ENCODE measurements at regions not wholly inside any gene's neighbourhood (a gene's known extent, or its start where the extent isn't known, plus 50 kb on each side); places are given as distances from the start of the nearest gene placed in this dataset.
A peak's percentile ranks its signal among the peaks of the same experiment; 100 is the strongest.

DNA sequence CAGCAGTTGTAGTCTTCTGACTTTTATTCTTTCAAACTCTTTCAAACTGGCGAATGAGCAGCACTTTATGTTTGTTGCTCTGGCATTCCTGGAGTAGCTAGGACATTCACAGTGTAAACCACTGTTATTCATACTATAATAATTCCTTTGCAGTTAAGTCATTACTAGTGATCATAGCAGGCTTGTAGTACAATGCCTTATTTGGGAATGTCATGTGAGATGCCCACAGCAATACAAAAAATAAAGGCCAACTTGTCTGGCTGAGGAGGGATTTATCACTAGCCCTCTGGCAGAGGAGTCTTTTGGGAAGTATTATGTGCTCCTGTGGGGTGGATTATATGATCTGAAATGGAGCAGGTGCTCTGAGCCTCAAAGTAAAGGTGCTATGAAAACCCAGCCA is 197.2 kb downstream of the VGLL3 start:
- Histone ChIP-seq H2AK5ac (ENCODE audit: low read length) (no peak overlapping the region), H2BK5ac (ENCODE audit: low read length) (no peak overlapping the region), H3K4me1 (ENCODE audit: control insufficient read depth, low read depth, low read length) (no peaks in the 10 kb centered on the region), H3K18ac (ENCODE audit: low read length) (no peak overlapping the region), H3K79me2 (ENCODE audit: control insufficient read depth, insufficient read depth, low read length) (no peaks in the 10 kb centered on the region), H3K9ac (ENCODE audit: low read length) (no peak overlapping the region), H3K4me3 (ENCODE audit: low read length) (no peak overlapping the region), H3K56ac (ENCODE audit: low read length) (no peak overlapping the region), H3K4ac (ENCODE audit: low read depth, low read length) (no peak overlapping the region), H3K36me3 (ENCODE audit: control insufficient read depth, insufficient read depth, low read length) (no peaks in the 10 kb centered on the region), H3K27me3 (ENCODE audit: insufficient read depth, low read length, poor library complexity) (no peaks in the 10 kb centered on the region), H4K5ac (ENCODE audit: low read length) (no peak overlapping the region), H3K23ac (ENCODE audit: low read length) (no peak overlapping the region), H4K8ac (ENCODE audit: low read depth, low read length) (no peak overlapping the region), H3K27ac (ENCODE audit: low read depth, low read length) (no peak overlapping the region), H3K4me2 (ENCODE audit: low read length) (no peak overlapping the region), H2BK120ac (ENCODE audit: low read depth, low read length) (no peak overlapping the region), H3K79me1 (ENCODE audit: low read length) (no peaks in the 10 kb centered on the region), H2BK15ac (replicated peaks; ENCODE audit: low read depth) (no peak overlapping the region)
- DNase-seq = peak; percentile 71
- WGBS (ENCODE audit: extremely low coverage, insufficient coverage, low lambda C conversion rate) = no CpG with 5 or more reads among the region's 1 CpG

DNA sequence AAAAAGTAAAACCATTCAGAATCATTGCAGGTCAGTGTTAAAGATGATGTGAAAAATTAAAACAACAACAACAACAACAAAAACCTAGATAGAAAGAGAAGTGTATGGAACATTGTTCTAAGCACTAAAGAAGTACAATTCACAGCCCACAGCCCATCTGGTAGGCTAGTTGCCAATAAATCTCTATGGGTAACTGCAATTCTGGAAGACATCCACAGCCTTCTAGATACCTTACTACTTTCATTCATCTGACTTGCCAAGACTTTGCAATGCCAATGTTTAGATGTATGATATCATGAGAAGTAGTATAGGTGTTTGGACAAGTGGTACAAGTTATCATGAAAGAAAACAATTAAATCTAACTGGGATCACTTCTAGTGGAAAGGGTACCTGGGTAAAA is 198.6 kb downstream of the VGLL3 start:
- Histone ChIP-seq H3K56ac (ENCODE audit: low read length) (no peak overlapping the region), H3K27me3 (ENCODE audit: insufficient read depth, low read length, poor library complexity) (no peaks in the 10 kb centered on the region), H3K4ac (ENCODE audit: low read depth, low read length) (no peak overlapping the region), H3K79me1 (ENCODE audit: low read length) (no peaks in the 10 kb centered on the region), H2BK120ac (ENCODE audit: low read depth, low read length) (no peak overlapping the region), H4K5ac (ENCODE audit: low read length) (no peak overlapping the region), H4K8ac (ENCODE audit: low read depth, low read length) (no peak overlapping the region), H3K18ac (ENCODE audit: low read length) (no peak overlapping the region), H2AK5ac (ENCODE audit: low read length) (no peak overlapping the region), H3K27ac (ENCODE audit: low read depth, low read length) (no peak overlapping the region), H3K36me3 (ENCODE audit: control insufficient read depth, insufficient read depth, low read length) (no peaks in the 10 kb centered on the region), H2BK15ac (replicated peaks; ENCODE audit: low read depth) (no peak overlapping the region), H2BK5ac (ENCODE audit: low read length) (no peak overlapping the region), H3K4me1 (ENCODE audit: control insufficient read depth, low read depth, low read length) (no peaks in the 10 kb centered on the region), H3K4me3 (ENCODE audit: low read length) (no peak overlapping the region), H3K23ac (ENCODE audit: low read length) (no peak overlapping the region), H3K79me2 (ENCODE audit: control insufficient read depth, insufficient read depth, low read length) (no peaks in the 10 kb centered on the region), H3K4me2 (ENCODE audit: low read length) (no peak overlapping the region), H3K9ac (ENCODE audit: low read length) (no peak overlapping the region)
- DNase-seq = no peak

DNA sequence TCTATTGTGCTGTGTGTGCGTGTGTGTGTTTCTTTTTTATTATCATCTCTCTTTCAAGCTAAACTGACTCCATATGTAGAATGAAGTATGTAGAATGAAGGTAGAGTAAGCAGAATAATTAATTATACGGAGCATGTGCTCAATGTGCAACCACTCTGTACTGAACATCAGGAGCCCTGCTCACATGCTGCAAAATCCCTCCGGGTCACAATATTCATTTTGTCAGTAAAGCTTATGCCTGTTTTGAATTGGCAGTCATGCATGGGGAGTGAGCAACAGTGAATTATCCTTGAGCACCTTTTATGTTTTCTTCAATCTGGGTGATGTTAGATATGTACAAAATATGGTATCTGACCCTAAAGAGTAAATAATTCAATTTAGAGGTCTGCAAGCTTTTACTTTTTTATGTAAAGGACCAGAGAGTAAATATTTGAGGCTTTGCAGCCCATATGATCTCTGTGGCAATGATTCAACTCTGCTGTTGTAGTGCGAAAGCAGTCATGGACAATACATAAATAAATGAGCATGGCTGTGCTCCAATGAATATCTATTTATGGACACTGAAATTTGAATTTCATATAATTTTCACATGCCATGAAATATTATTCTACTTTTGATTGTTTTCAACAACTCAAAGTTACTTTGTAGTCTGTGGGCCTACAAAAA is 199.9 kb downstream of the VGLL3 start:
- Histone ChIP-seq H2AK5ac (ENCODE audit: low read length) (no peak overlapping the region), H3K79me1 (ENCODE audit: low read length) (no peaks in the 10 kb centered on the region), H3K56ac (ENCODE audit: low read length) (no peak overlapping the region), H2BK5ac (ENCODE audit: low read length) (no peak overlapping the region), H3K36me3 (ENCODE audit: control insufficient read depth, insufficient read depth, low read length) (no peaks in the 10 kb centered on the region), H3K79me2 (ENCODE audit: control insufficient read depth, insufficient read depth, low read length) (no peaks in the 10 kb centered on the region), H3K4me3 (ENCODE audit: low read length) (no peak overlapping the region), H3K27me3 (ENCODE audit: insufficient read depth, low read length, poor library complexity) (no peaks in the 10 kb centered on the region), H2BK120ac (ENCODE audit: low read depth, low read length) (no peak overlapping the region), H3K9ac (ENCODE audit: low read length) (no peak overlapping the region), H4K8ac (ENCODE audit: low read depth, low read length) (no peak overlapping the region), H3K4ac (ENCODE audit: low read depth, low read length) (no peak overlapping the region), H3K18ac (ENCODE audit: low read length) (no peak overlapping the region), H3K23ac (ENCODE audit: low read length) (no peak overlapping the region), H3K27ac (ENCODE audit: low read depth, low read length) (no peak overlapping the region), H3K4me1 (ENCODE audit: control insufficient read depth, low read depth, low read length) (no peaks in the 10 kb centered on the region), H2BK15ac (replicated peaks; ENCODE audit: low read depth) (no peak overlapping the region), H4K5ac (ENCODE audit: low read length) (no peak overlapping the region), H3K4me2 (ENCODE audit: low read length) (no peak overlapping the region)
- DNase-seq = no peak
- WGBS (ENCODE audit: extremely low coverage, insufficient coverage, low lambda C conversion rate) = no CpG with 5 or more reads among the region's 4 CpGs

DNA sequence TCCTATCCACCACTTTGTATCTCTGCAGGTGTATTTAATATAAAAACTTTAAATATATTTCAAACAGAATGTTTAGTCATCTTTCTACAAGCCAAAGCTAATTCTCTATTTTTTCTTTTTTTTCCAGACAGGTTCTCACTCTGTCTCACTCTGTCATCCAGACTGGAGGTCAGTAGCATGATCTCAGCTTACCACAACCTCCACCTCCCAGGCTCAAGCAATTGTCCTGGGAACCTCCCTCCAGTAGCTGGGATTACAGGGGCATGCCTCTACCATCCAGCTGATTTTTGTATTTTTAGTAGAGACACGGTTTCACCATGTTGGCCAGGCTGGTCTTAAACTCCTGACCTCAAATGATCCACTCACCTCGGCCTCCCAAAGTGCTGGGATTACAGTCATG is 202.6 kb downstream of the VGLL3 start:
- no peaks in the 10 kb centered on the region for H3K4me1 ChIP-seq (ENCODE audit: control insufficient read depth, low read depth, low read length)
- no peak overlapping the region for H3K4ac ChIP-seq (ENCODE audit: low read depth, low read length)
- H2BK5ac ChIP-seq (ENCODE audit: low read length) = no peak overlapping the region
- H3K4me3 ChIP-seq (ENCODE audit: low read length) = no peak overlapping the region
- H3K4me2 ChIP-seq (ENCODE audit: low read length) = no peak overlapping the region
- H2BK120ac ChIP-seq (ENCODE audit: low read depth, low read length) = no peak overlapping the region
- no peak overlapping the region for H3K27ac ChIP-seq (ENCODE audit: low read depth, low read length)
- H3K56ac ChIP-seq (ENCODE audit: low read length) = no peak overlapping the region
- H3K27me3 ChIP-seq (ENCODE audit: insufficient read depth, low read length, poor library complexity) = no peaks in the 10 kb centered on the region
- H4K8ac ChIP-seq (ENCODE audit: low read depth, low read length) = no peak overlapping the region
- H4K5ac ChIP-seq (ENCODE audit: low read length) = no peak overlapping the region
- H3K9ac ChIP-seq (ENCODE audit: low read length) = no peak overlapping the region
- no CpG with 5 or more reads among the region's 2 CpGs for WGBS (ENCODE audit: extremely low coverage, insufficient coverage, low lambda C conversion rate)
- no peak for DNase-seq
- no peaks in the 10 kb centered on the region for H3K79me2 ChIP-seq (ENCODE audit: control insufficient read depth, insufficient read depth, low read length)
- H3K23ac ChIP-seq (ENCODE audit: low read length) = no peak overlapping the region
- no peaks in the 10 kb centered on the region for H3K79me1 ChIP-seq (ENCODE audit: low read length)
- no peak overlapping the region for H3K18ac ChIP-seq (ENCODE audit: low read length)
- no peaks in the 10 kb centered on the region for H3K36me3 ChIP-seq (ENCODE audit: control insufficient read depth, insufficient read depth, low read length)
- H2BK15ac ChIP-seq (replicated peaks; ENCODE audit: low read depth) = no peak overlapping the region
- H2AK5ac ChIP-seq (ENCODE audit: low read length) = no peak overlapping the region

DNA sequence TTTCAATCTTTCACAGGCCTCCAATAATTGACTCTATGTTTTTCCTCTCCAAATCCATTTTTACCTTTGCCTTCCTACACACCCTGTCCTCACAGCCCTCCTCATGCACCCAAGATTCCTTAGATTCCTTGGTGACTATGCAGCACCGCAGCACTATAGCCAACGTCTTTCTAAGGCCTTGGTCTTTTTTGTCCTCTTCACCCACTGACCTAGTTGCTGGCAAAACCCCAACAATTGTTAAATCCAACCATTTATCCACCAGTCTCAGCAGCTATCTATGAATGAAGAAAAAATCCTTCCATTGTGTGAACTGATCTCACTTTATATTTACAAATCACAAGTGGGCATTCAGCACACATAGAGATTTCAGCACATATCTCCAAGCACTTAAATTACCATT is 203.9 kb downstream of the VGLL3 start:
- no peak overlapping the region for H3K18ac ChIP-seq (ENCODE audit: low read length)
- no peak overlapping the region for H3K4ac ChIP-seq (ENCODE audit: low read depth, low read length)
- H2BK5ac ChIP-seq (ENCODE audit: low read length) = no peak overlapping the region
- peak; percentile 48 for DNase-seq
- H3K56ac ChIP-seq (ENCODE audit: low read length) = no peak overlapping the region
- H3K79me2 ChIP-seq (ENCODE audit: control insufficient read depth, insufficient read depth, low read length) = no peaks in the 10 kb centered on the region
- no peak overlapping the region for H3K4me2 ChIP-seq (ENCODE audit: low read length)
- H2AK5ac ChIP-seq (ENCODE audit: low read length) = no peak overlapping the region
- H3K9ac ChIP-seq (ENCODE audit: low read length) = no peak overlapping the region
- H3K4me1 ChIP-seq (ENCODE audit: control insufficient read depth, low read depth, low read length) = no peaks in the 10 kb centered on the region
- no peak overlapping the region for H3K27ac ChIP-seq (ENCODE audit: low read depth, low read length)
- no peak overlapping the region for H2BK15ac ChIP-seq (replicated peaks; ENCODE audit: low read depth)
- WGBS (ENCODE audit: extremely low coverage, insufficient coverage, low lambda C conversion rate) = no CpG with 5 or more reads among the region's 2 CpGs
- H3K23ac ChIP-seq (ENCODE audit: low read length) = no peak overlapping the region
- H3K4me3 ChIP-seq (ENCODE audit: low read length) = no peak overlapping the region
- no peak overlapping the region for H4K8ac ChIP-seq (ENCODE audit: low read depth, low read length)
- no peak overlapping the region for H2BK120ac ChIP-seq (ENCODE audit: low read depth, low read length)
- H3K79me1 ChIP-seq (ENCODE audit: low read length) = no peaks in the 10 kb centered on the region
- H3K36me3 ChIP-seq (ENCODE audit: control insufficient read depth, insufficient read depth, low read length) = no peaks in the 10 kb centered on the region
- H4K5ac ChIP-seq (ENCODE audit: low read length) = no peak overlapping the region
- no peaks in the 10 kb centered on the region for H3K27me3 ChIP-seq (ENCODE audit: insufficient read depth, low read length, poor library complexity)

DNA sequence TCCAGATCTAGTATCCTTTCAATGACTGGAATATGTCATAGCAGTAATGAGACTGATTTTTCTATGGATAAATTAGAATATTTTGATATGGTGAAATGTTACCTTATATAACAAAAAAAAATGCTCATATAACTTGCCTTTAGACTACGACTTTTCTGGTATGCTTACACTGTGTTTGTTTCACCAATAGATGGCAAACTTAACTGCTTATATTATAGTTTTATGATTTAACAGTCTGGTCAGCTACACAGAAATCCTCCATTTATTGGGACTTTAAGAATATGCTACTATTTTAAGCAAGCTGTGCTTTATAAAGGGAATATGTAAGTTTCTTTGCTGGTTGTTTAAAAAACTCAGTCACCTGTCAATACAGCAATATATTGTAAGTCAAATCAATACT is 205.6 kb downstream of the VGLL3 start:
- Histone ChIP-seq H3K79me1 (ENCODE audit: low read length) (no peaks in the 10 kb centered on the region), H2BK5ac (ENCODE audit: low read length) (no peak overlapping the region), H3K4me1 (ENCODE audit: control insufficient read depth, low read depth, low read length) (no peaks in the 10 kb centered on the region), H3K36me3 (ENCODE audit: control insufficient read depth, insufficient read depth, low read length) (no peaks in the 10 kb centered on the region), H3K9ac (ENCODE audit: low read length) (no peak overlapping the region), H3K27ac (ENCODE audit: low read depth, low read length) (no peak overlapping the region), H2AK5ac (ENCODE audit: low read length) (no peak overlapping the region), H3K23ac (ENCODE audit: low read length) (no peak overlapping the region), H3K4me3 (ENCODE audit: low read length) (no peak overlapping the region), H2BK15ac (replicated peaks; ENCODE audit: low read depth) (no peak overlapping the region), H3K4me2 (ENCODE audit: low read length) (no peak overlapping the region), H3K4ac (ENCODE audit: low read depth, low read length) (no peak overlapping the region), H4K5ac (ENCODE audit: low read length) (no peak overlapping the region), H4K8ac (ENCODE audit: low read depth, low read length) (no peak overlapping the region), H3K56ac (ENCODE audit: low read length) (no peak overlapping the region), H3K18ac (ENCODE audit: low read length) (no peak overlapping the region), H2BK120ac (ENCODE audit: low read depth, low read length) (no peak overlapping the region), H3K79me2 (ENCODE audit: control insufficient read depth, insufficient read depth, low read length) (no peaks in the 10 kb centered on the region), H3K27me3 (ENCODE audit: insufficient read depth, low read length, poor library complexity) (no peaks in the 10 kb centered on the region)
- no peak for DNase-seq
- WGBS (ENCODE audit: extremely low coverage, insufficient coverage, low lambda C conversion rate) = no CpG with 5 or more reads among the region's 1 CpG
